GM19240 (cell line): ENCODE measurements at regions not wholly inside any gene's neighbourhood (a gene's known extent, or its start where the extent isn't known, plus 50 kb on each side); places are given as distances from the start of the nearest gene placed in this dataset.

Experiments used
- DNase-seq: peaks from one replicate; pipeline ENCODE4 v3.0.0; 2011; ENCODE audit warnings: low spot score; ENCODE audit not compliant: insufficient read length

DNA sequence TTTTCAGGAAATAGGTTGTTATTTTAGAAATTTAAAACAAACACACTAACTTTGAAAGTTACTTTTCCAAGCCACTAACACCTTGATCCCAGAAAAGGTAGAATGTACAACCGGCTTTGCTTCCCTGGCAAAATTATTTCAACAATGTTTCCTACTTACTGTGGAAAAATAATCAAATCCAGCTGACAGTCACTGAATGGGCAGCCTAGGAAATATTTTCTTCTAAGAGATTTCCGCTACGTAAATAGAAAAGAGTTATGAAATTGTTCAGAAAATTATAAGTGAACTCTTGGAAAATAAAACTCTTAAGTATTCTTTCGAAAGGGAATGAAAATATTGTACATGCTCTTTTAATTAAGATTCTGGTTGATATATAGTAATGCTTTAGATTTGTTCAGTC is 195.7 kb downstream of the GASK1B start:
- no peak for DNase-seq

GRCh38 chr4:157973297-157973696 is 199.5 kb downstream of the GASK1B start:
- DNase-seq = no peak

- DNase-seq = no peak
These were observed 208.4 kb downstream of the GASK1B start for GRCh38 chr4:157964463-157964862.

- no peak for DNase-seq
These were observed 211.4 kb downstream of the GASK1B start for GRCh38 chr4:157961229-157961990.

DNA sequence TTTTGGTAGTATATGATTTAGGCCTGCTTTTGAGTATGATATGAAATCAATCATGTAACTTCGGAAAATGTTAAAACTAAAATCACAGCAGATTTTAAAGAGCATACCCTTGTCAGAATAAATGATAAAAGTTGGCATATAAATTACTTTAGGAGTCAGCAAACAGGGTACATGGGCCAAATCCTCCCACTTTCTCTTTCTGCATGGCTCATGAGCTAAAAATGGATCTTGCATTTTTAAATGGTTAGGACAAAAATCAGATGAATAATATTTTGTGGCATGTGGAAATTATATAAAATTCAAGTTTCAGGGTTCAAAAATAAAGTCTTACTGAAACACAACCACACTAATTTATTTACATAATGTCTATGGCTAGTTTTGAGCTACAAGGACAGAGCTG is 214.9 kb downstream of the GASK1B start:
- DNase-seq = no peak

GRCh38 chr4:157942017-157942416 is 230.8 kb downstream of the GASK1B start:
- no peak for DNase-seq

GRCh38 chr4:157934151-157934550 is 238.7 kb downstream of the GASK1B start:
- DNase-seq = no peak

DNA sequence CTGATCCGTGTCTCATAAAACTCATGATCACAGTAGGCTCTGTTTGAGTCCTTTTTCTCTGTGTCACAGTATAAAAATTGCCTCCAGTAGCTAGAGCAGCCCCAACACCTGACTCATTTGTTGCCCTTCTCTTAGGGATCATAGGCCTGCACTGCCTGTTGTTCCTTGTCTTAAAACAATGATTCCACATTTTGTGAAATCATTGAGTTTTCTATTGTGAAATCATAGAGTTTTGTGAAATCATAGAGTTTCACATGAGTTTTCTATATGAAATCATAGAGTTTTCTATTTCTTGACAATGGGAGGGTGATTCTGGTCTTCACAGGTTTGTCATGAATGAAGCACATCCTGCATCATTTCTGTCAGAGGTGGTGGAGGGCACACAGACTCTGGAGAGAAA is 239.9 kb downstream of the GASK1B start:
- DNase-seq = no peak

DNA sequence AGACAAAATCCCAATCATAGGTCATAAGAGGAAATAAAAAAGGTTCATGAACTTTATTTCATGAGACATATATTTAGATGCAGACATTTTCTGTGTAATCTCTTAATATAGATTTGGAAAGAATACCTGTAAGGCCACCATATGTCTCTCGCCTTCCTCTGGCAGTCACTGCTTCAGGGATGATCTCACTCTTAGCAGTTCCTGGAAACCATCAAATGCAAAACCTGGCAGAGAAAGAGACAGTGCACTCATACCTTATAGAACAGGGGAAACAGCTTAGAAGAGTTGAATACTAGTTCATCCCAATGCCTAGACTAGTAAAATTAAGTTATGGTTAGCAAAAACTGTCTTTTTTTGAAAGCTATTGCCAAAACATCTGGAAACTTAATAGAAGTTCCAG is 243.3 kb downstream of the GASK1B start:
- no peak for DNase-seq

GRCh38 chr4:157918036-157918832 is 254.6 kb downstream of the GASK1B start:
- no peak for DNase-seq

DNA sequence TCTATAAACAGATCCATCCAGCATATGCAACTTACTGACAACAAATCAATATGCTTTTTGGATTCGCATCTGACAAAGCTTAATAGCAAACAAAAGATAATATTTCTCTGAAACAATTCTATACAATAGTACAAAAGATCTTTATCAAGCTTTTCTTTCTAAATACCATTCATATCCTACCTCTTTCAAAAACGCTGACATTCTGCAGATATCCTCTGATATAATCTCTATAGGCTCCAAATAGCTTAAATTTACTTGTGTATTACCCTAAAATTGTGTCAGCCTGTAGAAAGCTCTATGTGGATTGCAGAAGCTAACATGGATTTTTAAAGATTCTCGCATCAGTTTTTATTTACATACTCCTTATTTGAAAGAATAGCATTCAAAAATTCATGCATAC is 260.6 kb downstream of the GASK1B start:
- no peak for DNase-seq

DNA sequence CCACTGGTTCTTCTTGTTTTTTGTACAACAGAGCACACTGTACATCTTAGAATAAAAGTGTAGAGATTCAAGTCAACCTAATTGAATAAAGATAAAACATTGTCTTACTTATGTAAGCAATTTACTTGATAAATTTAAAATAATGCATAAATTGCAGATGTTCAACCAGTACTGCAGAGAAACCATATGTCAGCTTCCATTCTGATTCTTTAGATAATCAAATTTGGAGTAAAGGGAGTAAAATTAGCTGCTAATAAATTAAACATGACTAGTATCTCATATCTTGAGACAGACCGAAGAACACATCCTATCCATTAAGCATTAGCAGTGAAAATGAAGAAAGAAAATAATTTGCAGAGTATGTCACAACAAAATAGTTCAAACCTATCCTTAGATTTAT is 261.2 kb downstream of the GASK1B start:
- no peak for DNase-seq

- DNase-seq = no peak
These were observed 264.1 kb downstream of the GASK1B start for GRCh38 chr4:157908691-157909090.

- DNase-seq = no peak
These were observed 264.8 kb downstream of the GASK1B start for GRCh38 chr4:157908031-157908430.

GRCh38 chr4:157907226-157907946 is 265.4 kb downstream of the GASK1B start:
- no peak for DNase-seq

GRCh38 chr4:157898836-157899605 is 273.8 kb downstream of the GASK1B start:
- no peak for DNase-seq

DNA sequence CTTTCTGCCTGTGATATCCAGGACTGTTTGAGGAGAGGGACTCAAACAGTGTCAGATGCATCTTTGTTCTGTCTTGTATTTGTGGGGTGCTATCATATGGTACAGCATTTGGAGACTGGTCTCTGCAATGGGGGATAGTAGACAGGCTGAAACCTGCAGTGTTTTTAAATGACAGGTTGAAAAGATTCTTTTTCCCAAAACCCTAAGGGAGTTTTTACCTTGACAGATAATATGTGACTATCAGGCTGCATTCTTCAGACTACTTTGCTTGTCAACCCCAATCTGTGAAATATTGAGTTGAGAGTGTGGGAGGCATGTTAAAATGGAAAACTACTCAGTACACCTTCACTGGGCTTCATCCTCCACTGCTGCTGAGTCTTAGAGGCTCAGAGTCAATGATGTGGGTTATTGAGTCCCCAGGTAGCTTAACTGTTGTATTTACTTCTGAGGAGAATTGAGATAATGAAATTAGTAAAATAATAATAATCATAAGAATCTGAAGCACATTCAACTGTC is 274.9 kb downstream of the GASK1B start:
- no peak for DNase-seq

DNA sequence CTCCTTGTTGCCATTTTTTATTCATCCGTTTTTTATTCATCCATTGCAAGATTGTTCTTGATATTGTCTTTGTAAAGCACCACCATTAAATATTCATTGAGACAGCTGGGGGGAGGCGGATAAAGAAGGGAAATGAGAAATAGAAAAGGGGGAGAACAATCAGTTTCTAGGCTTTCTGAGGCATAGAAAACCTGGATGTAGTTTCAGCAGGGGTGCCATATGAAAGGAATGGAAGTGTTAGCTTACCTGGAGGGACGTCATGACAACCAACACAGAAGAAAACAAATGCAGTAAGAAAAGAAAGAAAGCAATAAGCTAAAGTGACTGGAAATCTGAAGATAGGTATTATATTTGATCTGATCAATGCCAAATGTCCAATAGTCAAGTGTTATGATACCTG is 276.1 kb downstream of the GASK1B start:
- DNase-seq = no peak

GRCh38 chr4:157895205-157895604 is 277.6 kb downstream of the GASK1B start:
- no peak for DNase-seq

DNA sequence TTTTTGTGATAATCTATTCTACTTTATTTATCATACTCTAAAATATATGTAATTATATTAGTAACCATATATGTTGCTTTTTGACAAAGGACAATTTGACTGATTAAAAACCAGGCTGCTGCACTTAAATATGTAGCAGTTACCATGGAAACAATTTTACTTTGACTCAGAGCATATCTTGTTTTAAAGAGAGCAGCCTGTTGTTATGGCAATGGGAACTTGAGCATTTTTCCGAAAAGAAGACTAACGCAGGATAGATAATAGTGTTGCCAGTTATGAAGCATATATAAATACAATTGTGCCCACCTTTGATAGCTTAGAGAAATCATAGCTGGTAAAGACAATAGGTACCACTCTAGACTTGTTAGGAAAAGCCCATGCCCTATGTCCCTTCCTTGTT is 283.0 kb downstream of the GASK1B start:
- DNase-seq = no peak

DNA sequence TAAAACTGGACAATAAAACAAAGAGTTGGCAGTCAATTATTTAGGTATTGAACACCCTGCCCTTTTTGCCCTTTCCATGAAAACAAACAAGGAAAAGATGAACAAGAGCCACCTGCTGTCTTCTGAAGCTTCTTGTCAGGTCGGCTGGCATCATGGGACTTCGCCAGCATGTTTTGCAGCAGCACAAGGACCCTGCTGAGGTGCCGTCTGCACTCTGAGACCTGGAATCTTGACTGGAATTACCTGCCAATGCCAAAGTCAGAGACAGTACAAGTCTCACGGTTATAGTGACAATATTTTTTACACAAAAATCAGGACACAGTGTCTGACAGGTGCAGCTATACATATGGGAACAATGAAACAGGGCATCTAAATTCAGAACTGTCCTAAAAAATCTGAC is 284.5 kb downstream of the GASK1B start:
- no peak for DNase-seq
